ENCODE measurements at regions not wholly inside any gene's neighbourhood (a gene's known extent, or its start where the extent isn't known, plus 50 kb on each side); places are given as distances from the start of the nearest gene placed in this dataset.

GRCh38 chr9:107969727-107970126 is 480.2 kb upstream of the KLF4 start:
- DNase-seq: no peak

- no peak for DNase-seq
Measured at GRCh38 chr9:107969141-107969540, 479.6 kb upstream of the KLF4 start.

- no peak for DNase-seq
Measured at GRCh38 chr9:107963246-107963645, 473.7 kb upstream of the KLF4 start.

GRCh38 chr9:107960916-107961315 is 471.3 kb upstream of the KLF4 start:
- no peak for DNase-seq

- no peak for DNase-seq
Measured at GRCh38 chr9:107954312-107954711, 464.7 kb upstream of the KLF4 start.

- no peak for DNase-seq
Measured at GRCh38 chr9:107953556-107954125, 464.1 kb upstream of the KLF4 start.

- DNase-seq: no peak
Measured at GRCh38 chr9:107952773-107953172, 463.2 kb upstream of the KLF4 start.

GRCh38 chr9:107951511-107951910 is 461.9 kb upstream of the KLF4 start:
- no peak for DNase-seq

- no peak for DNase-seq
Measured at GRCh38 chr9:107949061-107949460, 459.5 kb upstream of the KLF4 start.

- DNase-seq: no peak
Measured at GRCh38 chr9:107948601-107949000, 459.0 kb upstream of the KLF4 start.

GRCh38 chr9:107948086-107948485 is 458.5 kb upstream of the KLF4 start:
- no peak for DNase-seq

- DNase-seq: no peak
Measured at GRCh38 chr9:107946364-107947141, 457.0 kb upstream of the KLF4 start.

- no peak for DNase-seq
Measured at GRCh38 chr9:107945961-107946360, 456.4 kb upstream of the KLF4 start.

- no peak for DNase-seq
Measured at GRCh38 chr9:107945493-107945892, 455.9 kb upstream of the KLF4 start.

GRCh38 chr9:107944387-107944786 is 454.8 kb upstream of the KLF4 start:
- DNase-seq: no peak

GRCh38 chr9:107943901-107944300 is 454.3 kb upstream of the KLF4 start:
- DNase-seq: no peak

- DNase-seq: no peak
Measured at GRCh38 chr9:107942856-107943255, 453.3 kb upstream of the KLF4 start.

GRCh38 chr9:107942291-107942690 is 452.7 kb upstream of the KLF4 start:
- no peak for DNase-seq

GRCh38 chr9:107940616-107941595 is 451.3 kb upstream of the KLF4 start:
- DNase-seq: no peak

- no peak for DNase-seq
Measured at GRCh38 chr9:107938801-107939386, 449.3 kb upstream of the KLF4 start.

- DNase-seq: no peak
Measured at GRCh38 chr9:107935931-107936330, 446.4 kb upstream of the KLF4 start.

- DNase-seq: no peak
Measured at GRCh38 chr9:107933516-107933915, 443.9 kb upstream of the KLF4 start.

GRCh38 chr9:107933097-107933496 is 443.5 kb upstream of the KLF4 start:
- no peak for DNase-seq

Data from NCI-H2227 treated with DMSO at 0.1 percent for 48 hours (cell line).